Ovary (tissue), 3 donors: ENCODE measurements at regions not wholly inside any gene's neighbourhood (a gene's known extent, or its start where the extent isn't known, plus 50 kb on each side); places are given as distances from the start of the nearest gene placed in this dataset.

Source experiments
- EP300 ChIP-seq: sonication (generic); formaldehyde crosslinking; IDR thresholded peaks from one replicate; pipeline ENCODE4 v1.6.1; 2017; ENCODE audit warnings: antibody characterized with exemption
- POLR2A ChIP-seq: fragments of 450-650 bp; IDR thresholded peaks from one replicate; pipeline ENCODE4 v1.6.1; 2017; ENCODE audit warnings: antibody characterized with exemption, mild to moderate bottlenecking, moderate library complexity
- TF ChIP-seq, protein P1 (sequence below), 3 donors: fragments of 450-650 bp in 2 of 3; fragments of 200-600 bp in 1 of 3; IDR thresholded peaks; one replicate each; pipeline versions ENCODE4 v1.5.1 to v1.8.0; 2016 to 2022; ENCODE audit warnings: antibody characterized with exemption in 3 of 3, mild to moderate bottlenecking in 1 of 3
- donor health status: DM: no; HTN: no; CAD: no.

DNA sequence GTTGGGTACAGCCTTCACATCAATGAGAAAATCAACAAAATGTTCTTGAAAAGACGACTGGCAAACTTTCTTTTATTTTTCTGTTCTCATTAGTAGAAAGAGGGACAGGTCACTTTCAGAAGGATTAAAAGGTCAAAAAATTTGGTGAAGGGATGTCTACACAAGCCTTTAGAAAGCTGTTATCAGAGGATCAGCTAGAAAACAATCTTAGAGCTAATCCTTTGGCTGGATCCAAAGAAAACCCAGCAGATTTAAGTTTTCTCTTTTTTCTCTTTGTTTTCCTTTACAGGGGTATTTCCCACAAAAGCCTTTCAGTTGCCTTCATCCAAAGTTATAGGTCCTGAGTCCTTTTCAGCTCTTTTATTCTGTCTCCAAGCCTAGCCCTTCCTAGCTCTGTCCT lies 57.3 kb upstream of the EDN1 start:
- TF ChIP-seq, protein P1, sequence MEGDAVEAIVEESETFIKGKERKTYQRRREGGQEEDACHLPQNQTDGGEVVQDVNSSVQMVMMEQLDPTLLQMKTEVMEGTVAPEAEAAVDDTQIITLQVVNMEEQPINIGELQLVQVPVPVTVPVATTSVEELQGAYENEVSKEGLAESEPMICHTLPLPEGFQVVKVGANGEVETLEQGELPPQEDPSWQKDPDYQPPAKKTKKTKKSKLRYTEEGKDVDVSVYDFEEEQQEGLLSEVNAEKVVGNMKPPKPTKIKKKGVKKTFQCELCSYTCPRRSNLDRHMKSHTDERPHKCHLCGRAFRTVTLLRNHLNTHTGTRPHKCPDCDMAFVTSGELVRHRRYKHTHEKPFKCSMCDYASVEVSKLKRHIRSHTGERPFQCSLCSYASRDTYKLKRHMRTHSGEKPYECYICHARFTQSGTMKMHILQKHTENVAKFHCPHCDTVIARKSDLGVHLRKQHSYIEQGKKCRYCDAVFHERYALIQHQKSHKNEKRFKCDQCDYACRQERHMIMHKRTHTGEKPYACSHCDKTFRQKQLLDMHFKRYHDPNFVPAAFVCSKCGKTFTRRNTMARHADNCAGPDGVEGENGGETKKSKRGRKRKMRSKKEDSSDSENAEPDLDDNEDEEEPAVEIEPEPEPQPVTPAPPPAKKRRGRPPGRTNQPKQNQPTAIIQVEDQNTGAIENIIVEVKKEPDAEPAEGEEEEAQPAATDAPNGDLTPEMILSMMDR (IDR thresholded peaks at IDR 0.05): no peak
- TF ChIP-seq POLR2A: no peak
- TF ChIP-seq EP300: no peak
